ELF-1 (cell line): ENCODE measurements at regions not wholly inside any gene's neighbourhood (a gene's known extent, or its start where the extent isn't known, plus 50 kb on each side); places are given as distances from the start of the nearest gene placed in this dataset.

Experiments used
- DNase-seq: peaks from one replicate; pipeline ENCODE4 v3.0.0-alpha.2; 2016; ENCODE audit warnings: low read depth, low spot score

GRCh38 chr3:117885011-117885441 is 1149.6 kb downstream of the IGSF11 start:
- no peak for DNase-seq

GRCh38 chr3:117886147-117886546 is 1148.5 kb downstream of the IGSF11 start:
- DNase-seq, result no peak

- DNase-seq, result no peak
These were observed 1147.6 kb downstream of the IGSF11 start for GRCh38 chr3:117887031-117887430.

DNA sequence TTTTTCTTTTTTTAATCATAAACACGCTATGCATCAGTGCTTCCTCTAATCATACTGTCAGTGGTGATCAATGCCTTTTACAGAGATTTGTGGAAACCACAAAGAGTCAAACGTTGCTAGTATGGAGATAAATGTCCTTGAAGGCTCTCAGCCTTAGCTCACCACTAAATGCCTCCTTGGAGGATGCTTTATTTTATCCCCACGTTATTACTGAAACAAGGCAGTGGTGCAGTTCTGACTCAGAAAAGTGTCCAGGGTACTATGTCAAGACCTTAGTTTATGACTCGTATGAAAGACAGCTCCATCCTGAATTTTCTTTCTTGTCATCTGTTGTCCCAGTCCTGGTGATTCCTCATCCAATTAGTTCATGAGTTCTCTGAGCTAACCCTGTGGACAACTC is 1146.7 kb downstream of the IGSF11 start:
- DNase-seq, result no peak

DNA sequence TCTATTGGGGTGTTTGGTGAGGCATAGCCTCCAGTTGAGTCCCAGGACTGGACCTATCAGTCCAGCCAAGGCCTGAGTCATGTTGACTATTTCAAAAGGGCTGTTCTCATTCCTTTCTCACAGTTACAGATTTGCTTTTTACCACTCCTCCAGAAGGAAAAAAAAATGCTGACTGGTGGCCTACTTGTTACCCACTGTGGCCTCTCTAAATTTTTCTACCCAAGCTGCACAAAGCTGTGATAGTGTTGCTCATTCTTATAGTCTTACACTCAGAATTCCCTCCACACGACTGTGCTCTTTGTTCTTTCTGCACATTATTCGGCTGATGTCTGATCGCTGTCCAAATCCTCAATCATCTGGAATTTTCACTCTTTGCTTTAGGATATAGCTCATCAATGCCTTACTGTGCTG is 1142.2 kb downstream of the IGSF11 start:
- DNase-seq, result no peak

GRCh38 chr3:117893001-117893400 is 1141.6 kb downstream of the IGSF11 start:
- DNase-seq, result no peak

DNA sequence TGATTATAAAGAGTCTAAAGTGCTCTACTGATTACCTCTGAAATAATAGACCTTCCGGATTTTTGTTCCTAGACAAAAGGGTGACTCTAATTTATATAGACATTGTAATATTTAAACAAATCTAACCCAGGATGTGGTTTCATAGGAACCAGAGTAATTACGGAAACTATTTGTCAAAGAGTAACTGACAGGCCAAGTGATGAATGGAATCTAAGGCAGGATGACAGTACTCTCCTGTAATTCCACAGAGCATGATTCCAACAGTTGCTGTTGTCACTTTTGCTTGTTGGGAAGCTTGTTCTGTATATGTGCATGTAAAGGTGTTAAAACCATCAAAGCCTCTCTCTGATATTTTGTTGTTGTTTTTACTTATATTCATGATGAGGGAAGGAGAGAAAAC is 1141.0 kb downstream of the IGSF11 start:
- DNase-seq, result no peak

DNA sequence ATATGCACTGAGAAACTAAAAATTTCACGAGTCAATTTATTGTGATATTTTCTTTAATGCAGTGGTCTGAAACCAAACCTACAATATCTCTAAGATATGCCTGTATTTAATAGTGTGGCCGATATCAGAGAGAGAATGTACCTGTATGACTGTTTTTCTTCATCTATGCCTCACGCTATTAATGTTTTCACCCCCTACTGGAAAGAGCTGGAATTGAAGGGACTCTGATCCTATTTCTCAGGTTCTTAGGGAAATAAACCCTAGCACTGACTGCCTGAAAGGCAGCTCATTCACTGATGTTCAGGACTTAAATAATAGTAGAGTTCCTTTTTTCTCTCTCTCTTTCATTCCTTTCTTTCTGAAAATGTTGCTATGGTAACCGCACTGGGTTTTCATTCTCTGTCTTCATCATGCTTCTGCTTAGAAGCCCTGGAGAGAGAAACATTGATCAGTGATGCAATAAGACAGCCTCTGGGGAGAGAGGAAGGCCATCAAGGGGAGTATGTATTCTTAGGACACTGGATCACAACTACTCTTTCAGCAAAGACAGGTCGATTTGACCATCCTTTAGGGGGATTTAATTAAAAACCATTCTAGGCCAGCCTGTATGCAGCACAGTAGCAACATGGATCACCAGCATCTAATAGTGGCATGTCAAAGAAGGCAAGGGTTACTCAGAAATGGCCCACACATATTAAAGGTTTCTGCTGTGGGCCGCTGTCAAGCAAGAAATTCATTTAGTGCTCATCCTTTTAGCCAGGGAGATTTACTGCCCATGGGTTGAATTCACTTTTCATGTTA is 1135.7 kb downstream of the IGSF11 start:
- no peak for DNase-seq

- DNase-seq, result no peak
These were observed 1131.4 kb downstream of the IGSF11 start for GRCh38 chr3:117903226-117903625.

GRCh38 chr3:117910820-117911521 is 1123.7 kb downstream of the IGSF11 start:
- no peak for DNase-seq

DNA sequence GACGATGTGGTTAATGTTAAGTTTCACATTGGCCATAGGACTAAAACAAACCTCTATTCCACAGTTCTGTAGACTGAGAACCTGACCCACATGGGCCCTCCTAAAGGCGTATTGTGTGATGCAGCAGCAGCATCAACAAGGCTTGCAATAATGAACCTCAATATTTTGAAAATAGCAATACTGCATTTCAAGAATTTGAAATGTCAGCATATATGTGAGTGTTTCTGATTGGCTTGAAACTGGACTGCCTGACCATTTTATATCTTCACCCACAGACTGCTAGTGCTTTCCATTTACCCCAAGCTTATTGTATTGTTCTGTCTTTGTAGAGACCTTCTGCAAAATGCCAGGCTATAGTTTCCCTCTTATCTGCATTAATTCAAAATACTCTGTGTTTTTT is 1122.3 kb downstream of the IGSF11 start:
- no peak for DNase-seq

GRCh38 chr3:117914540-117915100 is 1120.0 kb downstream of the IGSF11 start:
- DNase-seq, result no peak

GRCh38 chr3:117916839-117917238 is 1117.8 kb downstream of the IGSF11 start:
- DNase-seq, result no peak

DNA sequence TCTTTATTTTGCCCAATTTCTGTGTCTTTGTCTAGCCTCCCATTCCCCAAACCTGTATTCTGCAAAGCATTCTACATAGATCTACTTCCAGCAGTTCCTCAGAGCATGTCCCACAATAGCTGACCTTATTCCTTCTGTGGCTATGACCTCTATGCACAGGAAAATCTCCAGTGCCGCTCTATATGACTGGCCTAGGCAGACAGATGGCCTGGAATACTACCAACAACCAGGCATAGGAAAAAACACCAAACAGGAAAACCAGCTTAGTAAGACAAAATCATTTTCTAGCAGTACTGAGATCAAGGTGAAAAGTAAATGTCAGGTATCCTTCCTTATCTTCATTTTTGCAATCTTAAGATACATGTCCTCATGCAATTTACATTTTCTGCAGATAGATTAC is 1115.0 kb downstream of the IGSF11 start:
- DNase-seq, result no peak

GRCh38 chr3:117920253-117920898 is 1114.3 kb downstream of the IGSF11 start:
- no peak for DNase-seq

DNA sequence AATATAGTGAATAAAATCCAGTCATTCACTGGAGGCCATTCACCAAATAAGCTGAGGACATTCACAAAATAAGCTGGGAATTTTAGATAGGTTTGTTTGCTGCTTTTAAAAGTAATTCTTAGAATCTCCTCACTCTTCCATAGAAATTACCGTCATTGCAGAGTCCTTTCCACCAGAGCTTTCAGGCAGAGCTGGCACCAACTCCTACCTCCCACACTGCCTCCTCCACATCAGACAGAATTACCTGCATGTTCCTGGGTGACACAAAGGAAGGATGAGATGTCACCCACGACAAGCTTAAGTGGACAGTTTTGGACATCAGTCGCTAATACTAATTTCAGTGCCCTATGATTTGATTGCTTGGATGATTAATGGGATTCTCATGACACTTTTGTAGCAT is 1113.2 kb downstream of the IGSF11 start:
- no peak for DNase-seq

DNA sequence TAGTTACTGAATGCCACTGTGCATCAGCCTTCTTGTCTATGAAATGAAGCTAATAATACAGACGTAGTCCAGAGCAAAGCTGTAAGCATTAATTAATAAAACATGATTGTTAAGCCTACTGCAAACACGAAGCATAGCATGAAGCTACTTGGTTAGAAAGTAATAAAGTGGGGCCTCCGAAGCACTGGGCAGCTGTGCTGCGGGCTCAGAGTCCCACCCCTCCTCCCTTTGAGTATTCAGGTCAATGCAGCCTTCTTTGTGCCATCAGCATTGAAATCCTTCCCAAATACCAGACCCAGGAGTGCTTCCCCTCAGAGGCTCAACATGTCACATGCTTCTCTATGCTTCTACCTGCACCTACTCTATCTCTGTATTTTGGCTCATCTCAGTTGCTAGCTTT is 1112.6 kb downstream of the IGSF11 start:
- no peak for DNase-seq

GRCh38 chr3:117926819-117927218 is 1107.8 kb downstream of the IGSF11 start:
- no peak for DNase-seq

DNA sequence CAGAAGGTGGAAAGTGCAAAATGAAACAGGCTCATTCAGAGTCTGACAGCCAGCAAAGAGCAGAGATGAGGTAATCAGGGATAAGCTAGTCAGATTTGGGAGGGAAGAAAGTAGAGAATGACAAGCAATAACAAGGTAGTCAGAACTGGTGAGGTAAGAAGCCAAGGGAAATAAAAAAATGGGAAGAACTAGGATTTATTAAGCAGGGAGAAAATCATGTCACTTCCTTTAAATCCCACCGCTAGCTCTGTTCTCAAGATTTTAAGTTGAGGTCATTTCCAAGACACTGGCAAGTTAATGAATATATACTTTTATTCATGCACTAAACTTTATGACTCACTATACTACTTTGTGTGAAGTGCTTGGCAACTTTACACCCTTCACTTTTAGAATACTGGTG is 1106.8 kb downstream of the IGSF11 start:
- DNase-seq, result no peak

- no peak for DNase-seq
These were observed 1105.8 kb downstream of the IGSF11 start for GRCh38 chr3:117928836-117929235.

DNA sequence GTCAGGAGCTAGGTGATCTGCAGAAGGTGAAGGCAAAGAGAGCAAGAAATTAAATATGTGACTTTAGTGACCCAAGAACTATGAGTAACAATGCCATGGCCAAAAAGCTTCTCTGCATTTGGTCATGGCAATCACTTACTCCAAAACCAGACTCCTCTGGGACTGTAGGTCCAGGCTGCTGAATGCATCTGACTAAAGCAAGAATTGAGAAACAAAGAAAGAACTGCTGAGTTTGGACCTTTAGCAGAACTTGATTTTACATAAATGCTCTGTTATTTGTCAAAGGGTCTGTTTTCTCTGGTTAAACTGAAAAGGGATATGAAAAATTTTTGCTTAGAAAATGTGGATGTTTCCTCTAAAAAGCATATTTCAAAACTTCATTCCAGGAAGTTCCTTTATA is 1102.2 kb downstream of the IGSF11 start:
- DNase-seq, result no peak

GRCh38 chr3:117936159-117936558 is 1098.5 kb downstream of the IGSF11 start:
- no peak for DNase-seq
